H1 (cell line): ENCODE measurements at regions not wholly inside any gene's neighbourhood (a gene's known extent, or its start where the extent isn't known, plus 50 kb on each side); places are given as distances from the start of the nearest gene placed in this dataset.

Source experiments
- CTCF ChIA-PET: fragments of 300-600 bp; sonication (Branson Sonifier 250); formaldehyde crosslinking; loops from one replicate; lab custom pipeline; 2021; ENCODE audit not compliant: partially characterized antibody; lab: Charles Lee
- POLR2A ChIA-PET: fragments of 300-600 bp; sonication (Branson Sonifier 250); formaldehyde crosslinking; loops from one replicate; lab custom pipeline; 2021; ENCODE audit warnings: inconsistent platforms; ENCODE audit not compliant: partially characterized antibody; lab: Charles Lee
- DNase-seq, 2 experiments: peaks; one replicate each; pipeline versions ENCODE4 v3.0.0 to v3.0.0-alpha.2; 2010 to 2022; ENCODE audit warnings: low spot score in 2 of 2, low read depth in 1 of 2, mixed read lengths in 1 of 2
- FAIRE-seq: peaks from 2 replicates; lab custom pipeline; 2011; peaks lifted over from hg19 to GRCh38; lab: Jason Lieb, UNC
- H2AFZ ChIP-seq: 2 replicates; pipeline ENCODE4 v1.8.1; 2012; ENCODE audit warnings: low read length, inconsistent platforms
- H2AK5ac ChIP-seq: 2 replicates; pipeline ENCODE4 v1.6.1; 2013; ENCODE audit warnings: low read depth, low read length
- H2BK120ac ChIP-seq: replicated peaks from 2 replicates; pipeline ENCODE3; 2013; ENCODE audit warnings: low read depth, low read length, inconsistent platforms
- H2BK12ac ChIP-seq: 2 replicates; pipeline ENCODE4 v1.6.1; 2013; ENCODE audit warnings: low read depth, low read length
- H2BK15ac ChIP-seq: 2 replicates; pipeline ENCODE4 v1.6.1; 2013; ENCODE audit warnings: low read length
- H2BK20ac ChIP-seq: 2 replicates; pipeline ENCODE4 v1.6.1; 2013; ENCODE audit warnings: low read length
- H2BK5ac ChIP-seq: 2 replicates; pipeline ENCODE4 v1.6.1; 2013; ENCODE audit warnings: low read depth, low read length
- H3K14ac ChIP-seq: 2 replicates; pipeline ENCODE4 v1.6.1; 2013; ENCODE audit warnings: inconsistent platforms; ENCODE audit not compliant: insufficient read length
- H3K18ac ChIP-seq: 2 replicates; pipeline ENCODE4 v1.6.1; 2013; ENCODE audit warnings: low read length; ENCODE audit errors: extremely low read depth
- H3K23ac ChIP-seq: 2 replicates; pipeline ENCODE4 v1.6.1; 2013; ENCODE audit warnings: inconsistent platforms; ENCODE audit not compliant: insufficient read length
- H3K23me2 ChIP-seq: 2 replicates; pipeline ENCODE4 v1.6.1; 2013; ENCODE audit warnings: low read depth, low read length
- H3K27ac ChIP-seq: 2 replicates; pipeline ENCODE4 v1.6.1; 2011; ENCODE audit warnings: low read depth, low read length, inconsistent platforms
- H3K27me3 ChIP-seq, 4 experiments: replicated peaks in 1 of 4; 1 replicate in 1 of 4; 2 replicates in 3 of 4; pipeline versions ENCODE4 v1.6.1 to v1.8.1; 2011 to 2013; ENCODE audit warnings: low read length in 3 of 4, mild to moderate bottlenecking in 3 of 4, inconsistent platforms in 2 of 4, mixed read lengths in 2 of 4, moderate library complexity in 1 of 4; ENCODE audit not compliant: control insufficient read depth in 3 of 4, insufficient read depth in 3 of 4; ENCODE audit errors: extremely low read depth in 1 of 4
- H3K36me3 ChIP-seq, 4 experiments: 2 replicates each; pipeline versions ENCODE4 v1.6.1 to v1.8.1; 2011 to 2013; ENCODE audit warnings: mild to moderate bottlenecking in 4 of 4, low read length in 3 of 4, moderate library complexity in 2 of 4, control low read depth in 1 of 4, inconsistent platforms in 1 of 4; ENCODE audit not compliant: insufficient read depth in 4 of 4, control insufficient read depth in 2 of 4
- H3K4ac ChIP-seq: replicated peaks from 2 replicates; pipeline ENCODE3; 2013; ENCODE audit warnings: low read length, low read depth, mixed read lengths, inconsistent platforms; ENCODE audit not compliant: insufficient read length
- H3K4me1 ChIP-seq, 4 experiments: replicated peaks in 1 of 4; 1 replicate in 1 of 4; 2 replicates in 3 of 4; pipeline versions ENCODE4 v1.6.1 to v1.8.1; 2011 to 2013; ENCODE audit warnings: low read length in 3 of 4, inconsistent platforms in 2 of 4, mixed read lengths in 1 of 4; ENCODE audit not compliant: insufficient read depth in 4 of 4, control insufficient read depth in 3 of 4
- H3K4me2 ChIP-seq, 2 experiments: 2 replicates each; pipeline versions ENCODE4 v1.6.1 to v1.8.1; 2011 to 2013; ENCODE audit warnings: low read depth in 2 of 2, low read length in 2 of 2, control low read depth in 1 of 2, inconsistent platforms in 1 of 2, mild to moderate bottlenecking in 1 of 2; ENCODE audit not compliant: insufficient read depth in 1 of 2
- H3K4me3 ChIP-seq, 4 experiments: fragments of 200-600, 300-600 bp in 1 of 4; sonication (generic), shearing (Covaris generic), sonication (Bioruptor Twin) in 1 of 4; 2 replicates each; pipeline versions ENCODE4 v1.5.1 to v1.8.1; 2011 to 2016; ENCODE audit warnings: low read length in 4 of 4, low read depth in 3 of 4, control low read depth in 2 of 4, inconsistent platforms in 2 of 4, mild to moderate bottlenecking in 2 of 4, mixed read lengths in 1 of 4, moderate library complexity in 1 of 4; ENCODE audit not compliant: insufficient read depth in 2 of 4; ENCODE audit errors: extremely low read depth in 1 of 4
- H3K56ac ChIP-seq: replicated peaks from 2 replicates; pipeline ENCODE3; 2013; ENCODE audit warnings: low read depth, mild to moderate bottlenecking, mixed read lengths, low read length, inconsistent platforms; ENCODE audit not compliant: insufficient read length
- H3K79me1 ChIP-seq: 2 replicates; pipeline ENCODE4 v1.6.1; 2013; ENCODE audit warnings: low read depth, low read length, control low read depth
- H3K79me2 ChIP-seq, 2 experiments: 2 replicates each; pipeline versions ENCODE4 v1.6.1 to v1.8.1; 2012 to 2013; ENCODE audit warnings: low read length in 2 of 2, mild to moderate bottlenecking in 2 of 2, inconsistent platforms in 1 of 2; ENCODE audit not compliant: insufficient read depth in 2 of 2, control insufficient read depth in 1 of 2
- H3K9ac ChIP-seq, 4 experiments: replicated peaks in 1 of 4; 1 replicate in 1 of 4; 2 replicates in 3 of 4; pipeline versions ENCODE4 v1.6.1 to v1.8.1; 2011 to 2013; ENCODE audit warnings: low read depth in 3 of 4, low read length in 3 of 4, control low read depth in 2 of 4, mild to moderate bottlenecking in 2 of 4, moderate library complexity in 2 of 4, inconsistent platforms in 1 of 4; ENCODE audit errors: extremely low read depth in 1 of 4
- H3K9me3 ChIP-seq, 2 experiments: 2 replicates each; pipeline versions ENCODE4 v1.6.1 to v1.8.1; 2012 to 2013; ENCODE audit warnings: mild to moderate bottlenecking in 2 of 2, moderate library complexity in 2 of 2, control low read depth in 1 of 2, inconsistent platforms in 1 of 2, low read depth in 1 of 2, low read length in 1 of 2, mixed read lengths in 1 of 2; ENCODE audit not compliant: insufficient read depth in 2 of 2
- H4K20me1 ChIP-seq, 2 experiments: replicated peaks in 1 of 2; 2 replicates each; pipeline versions ENCODE3 to v1.8.1; 2011 to 2013; ENCODE audit warnings: inconsistent platforms in 2 of 2, low read length in 2 of 2, mild to moderate bottlenecking in 1 of 2; ENCODE audit not compliant: insufficient read depth in 2 of 2, control insufficient read depth in 1 of 2
- H4K5ac ChIP-seq: 2 replicates; pipeline ENCODE4 v1.6.1; 2013; ENCODE audit warnings: low read length, low read depth, mixed read lengths, inconsistent platforms; ENCODE audit not compliant: insufficient read length
- H4K8ac ChIP-seq: 2 replicates; pipeline ENCODE4 v1.8.0; 2013; ENCODE audit warnings: mild to moderate bottlenecking, moderate library complexity, low read length, inconsistent platforms; ENCODE audit not compliant: insufficient read depth; ENCODE audit errors: extremely low read depth
- H4K91ac ChIP-seq: replicated peaks from 2 replicates; pipeline ENCODE3; 2013; ENCODE audit warnings: low read length, mixed read lengths, inconsistent platforms; ENCODE audit not compliant: insufficient read length
- BACH1 ChIP-seq: IDR thresholded peaks from 2 replicates; pipeline ENCODE4 v1.6.1; 2012; ENCODE audit warnings: low read length, improper control_type of control experiment
- BRCA1 ChIP-seq: IDR thresholded peaks from 2 replicates; pipeline ENCODE4 v1.6.1; 2012; ENCODE audit warnings: low read depth, low read length, improper control_type of control experiment
- CBX8 ChIP-seq: fragments of 300-800, 300-1000 bp; sonication (generic); IDR thresholded peaks from 2 replicates; pipeline ENCODE4 v1.7.1; 2016; ENCODE audit warnings: low read depth, low read length, borderline replicate concordance
- CREB1 ChIP-seq: IDR thresholded peaks from 2 replicates; pipeline ENCODE4 v1.6.1; 2012; ENCODE audit warnings: inconsistent platforms
- EP300 ChIP-seq, 2 experiments: IDR thresholded peaks; 1 replicate in 1 of 2; 2 replicates in 1 of 2; pipeline ENCODE4 v1.6.1; 2011 to 2012; ENCODE audit warnings: low read depth in 2 of 2, low read length in 2 of 2, mild to moderate bottlenecking in 2 of 2, borderline replicate concordance in 1 of 2, inconsistent platforms in 1 of 2, moderate library complexity in 1 of 2
- FOSL1 ChIP-seq: IDR thresholded peaks from 2 replicates; pipeline ENCODE4 v1.6.1; 2011; ENCODE audit warnings: mild to moderate bottlenecking, low read depth, low read length, moderate library complexity; ENCODE audit not compliant: insufficient read depth
- GTF2F1 ChIP-seq: IDR thresholded peaks from 2 replicates; pipeline ENCODE4 v1.6.1; 2012; ENCODE audit warnings: low read depth, low read length, improper control_type of control experiment, borderline replicate concordance
- HDAC6 ChIP-seq: IDR thresholded peaks from one replicate; pipeline ENCODE4 v1.7.1; 2012; ENCODE audit warnings: low read depth, mild to moderate bottlenecking, inconsistent platforms, low read length, moderate library complexity
- MAX ChIP-seq: IDR thresholded peaks from 2 replicates; pipeline ENCODE4 v1.6.1; 2012; ENCODE audit warnings: inconsistent platforms
- NRF1 ChIP-seq: IDR thresholded peaks from 2 replicates; pipeline ENCODE4 v1.6.1; 2011; ENCODE audit warnings: mild to moderate bottlenecking, low read depth, low read length, improper control_type of control experiment
- RNF2 ChIP-seq: fragments of 200-900, 300-1000 bp; sonication (generic); IDR thresholded peaks from 2 replicates; pipeline ENCODE4 v1.7.1; 2016; ENCODE audit warnings: borderline replicate concordance, low read depth, mild to moderate bottlenecking, antibody characterized with exemption, low read length; ENCODE audit not compliant: poor library complexity, severe bottlenecking; ENCODE audit errors: missing control alignments
- TAF7 ChIP-seq: optimal IDR thresholded peaks from 2 replicates; pipeline ENCODE3; 2011; ENCODE audit warnings: low read depth, mild to moderate bottlenecking, inconsistent platforms, low read length, moderate library complexity, borderline replicate concordance
- TBP ChIP-seq: IDR thresholded peaks from 2 replicates; pipeline ENCODE4 v1.6.1; 2011; ENCODE audit warnings: low read depth, low read length, improper control_type of control experiment
- ZNF274 ChIP-seq: IDR thresholded peaks from 2 replicates; pipeline ENCODE4 v1.7.0; 2012; ENCODE audit warnings: low read length, borderline replicate concordance; ENCODE audit errors: extremely low read depth
- WGBS, 2 experiments: shearing (Covaris generic) in 1 of 2; methylation state at CpG; one replicate each; pipeline versions ENCODE4 v1.1.6 to v1.1.7; 2013 to 2015; ENCODE audit warnings: low lambda C conversion rate in 2 of 2, mixed read lengths in 2 of 2, inconsistent platforms in 1 of 2, low coverage in 1 of 2, missing lambda C conversion rate in 1 of 2; ENCODE audit not compliant: insufficient replicate concordance in 2 of 2, insufficient coverage in 1 of 2, insufficient read length in 1 of 2; ENCODE audit errors: extremely low coverage in 1 of 2, missing lambda C conversion rate in 1 of 2; 5-methylcytosine and 5-hydroxymethylcytosine counted together

GRCh38 chr5:5077236-5077635, 62.9 kb upstream of the ADAMTS16 start:
- Histone ChIP-seq H3K4me1 (peaks cover 0 to 19% (median 11%) of the 10 kb centered on the region in 4 experiments; a peak in 5 of 7 replicates), H3K79me2 (no peaks in the 10 kb centered on the region), H3K18ac (no peak overlapping the region), H4K8ac (no peak overlapping the region), H3K79me1 (no peaks in the 10 kb centered on the region), H2BK12ac (no peak overlapping the region), H3K4me2 (peak overlapping the region in 1 of 2 experiments; percentile 45; a peak in 2 of 4 replicates), H4K20me1 (no peaks in the 10 kb centered on the region), H3K9me3 (no peaks in the 10 kb centered on the region), H2BK15ac (no peak overlapping the region), H4K91ac (no peak overlapping the region), H3K36me3 (no peaks in the 10 kb centered on the region), H3K14ac (no peak overlapping the region), H3K27ac (no peak overlapping the region), H3K27me3 (peaks cover 0 to 3% (median 0%) of the 10 kb centered on the region in 4 experiments; a peak in 3 of 7 replicates), H3K4ac (no peak overlapping the region), H2BK120ac (no peak overlapping the region), H2AFZ (no peak overlapping the region), H2BK5ac (peak overlapping the region; percentile 5; the same call in 1 of the 2 replicates), H2AK5ac (no peak overlapping the region), H3K23me2 (0 out of 2 replicates have a peak, but pooled peaks cover 3% of the 10 kb centered on the region), H3K9ac (no peak overlapping the region), H3K4me3 (peak overlapping the region in 1 of 4 experiments; percentile 15; a peak in 1 of 8 replicates), H3K56ac (no peak overlapping the region), H2BK20ac (no peak overlapping the region), H3K23ac (no peak overlapping the region), H4K5ac (no peak overlapping the region)
- ChIA-PET CTCF (interaction anchor here (1.3 to 1.4 kb wide), 2 partner anchors 13 to 327 kb away, joined by 3 to 4 read pairs; no protein-coding TSS in a partner anchor), POLR2A (interaction anchor here (1.0 to 1.7 kb wide), 2 partner anchors 28 to 63 kb away, joined by 3 to 5 read pairs; partner anchors contain the start of gene ADAMTS16)
- WGBS, 2 experiments = 33% methylated on average over 1 of the region's 1 CpG; no CpG with 5 or more reads in 1 of the 2 experiments
- no peak for FAIRE-seq
- DNase-seq = no peak
- TF ChIP-seq FOSL1 (no peak), BRCA1 (no peak), RNF2 (no peak), NRF1 (no peak), HDAC6 (no peak), MAX (no peak), EP300 (IDR thresholded peaks at IDR 0.05; ENCODE audit: borderline replicate concordance in 1 of 2, low read depth in 2 of 2, low read length in 2 of 2) (no peak), ZNF274 (no peak), BACH1 (no peak), CBX8 (no peak), TBP (no peak), TAF7 (no peak), CREB1 (no peak), GTF2F1 (no peak)
